Activated T-helper 1 cell treated with anti-CD3 and anti-CD28 coated beads, Interleukin-12 subunit alpha, Interleukin-12 subunit beta, Interleukin-2, Interleukin-4 antibody, amounts not matched to agents 30 ng/mL and 10 ng/mL and 1 ng/mL, durations not matched to agents 14 hours and 24 hours and 36 hours (primary cell): ENCODE measurements at regions not wholly inside any gene's neighbourhood (a gene's known extent, or its start where the extent isn't known, plus 50 kb on each side); places are given as distances from the start of the nearest gene placed in this dataset.

Experiments
- DNase-seq: peaks from one replicate; pipeline ENCODE4 v3.0.0; 2021; ENCODE audit warnings: low spot score
- H3K27ac Mint-ChIP-seq: one replicate; pipeline ENCODE4 v1.8.0; 2021; ENCODE audit warnings: mild to moderate bottlenecking, mixed read lengths
- H3K27me3 Mint-ChIP-seq: one replicate; pipeline ENCODE4 v1.8.0; 2022; ENCODE audit warnings: mild to moderate bottlenecking, moderate library complexity, mixed read lengths; ENCODE audit not compliant: insufficient read depth
- H3K36me3 Mint-ChIP-seq: one replicate; pipeline ENCODE4 v1.8.0; 2021; ENCODE audit warnings: low read depth, mixed read lengths
- H3K4me1 Mint-ChIP-seq: one replicate; pipeline ENCODE4 v1.8.0; 2021; ENCODE audit warnings: low read depth, mixed read lengths
- H3K4me3 Mint-ChIP-seq: one replicate; pipeline ENCODE4 v1.8.0; 2021; ENCODE audit warnings: mild to moderate bottlenecking, moderate library complexity, mixed read lengths
- H3K9me3 Mint-ChIP-seq: one replicate; pipeline ENCODE4 v1.8.0; 2021; ENCODE audit warnings: mixed read lengths
- intact Hi-C: fragments of 100-400 bp; cut with micrococcal nuclease; formaldehyde crosslinking; loops from one replicate; pipeline ENCODE4 v1.15.1; 2024

GRCh38 chr21:28635541-28635940, 357.1 kb downstream of the LTN1 start:
- peaks cover 6% of the 10 kb centered on the region for H3K9me3 Mint-ChIP-seq
- no peak overlapping the region for H3K4me3 Mint-ChIP-seq
- intact Hi-C loops: loop anchor here (5.0 kb wide), 1 partner anchor 102 kb away; no protein-coding TSS in a partner anchor
- peaks cover 7% of the 10 kb centered on the region for H3K36me3 Mint-ChIP-seq
- H3K4me1 Mint-ChIP-seq: peaks cover 14% of the 10 kb centered on the region
- H3K27me3 Mint-ChIP-seq: no peaks in the 10 kb centered on the region
- no peak for DNase-seq
- H3K27ac Mint-ChIP-seq: no peak overlapping the region

- no peaks in the 10 kb centered on the region for H3K27me3 Mint-ChIP-seq
- DNase-seq: no peak
- no peak overlapping the region for H3K4me3 Mint-ChIP-seq
- H3K4me1 Mint-ChIP-seq: peaks cover 14% of the 10 kb centered on the region
- H3K27ac Mint-ChIP-seq: no peak overlapping the region
- peaks cover 6% of the 10 kb centered on the region for H3K36me3 Mint-ChIP-seq
- intact Hi-C loops: no loop called here
- H3K9me3 Mint-ChIP-seq: no peaks in the 10 kb centered on the region
These were observed 358.7 kb downstream of the LTN1 start for GRCh38 chr21:28633839-28634555.

GRCh38 chr21:28632755-28633408, 359.8 kb downstream of the LTN1 start:
- H3K36me3 Mint-ChIP-seq: no peaks in the 10 kb centered on the region
- no peaks in the 10 kb centered on the region for H3K27me3 Mint-ChIP-seq
- H3K4me1 Mint-ChIP-seq: peaks cover 15% of the 10 kb centered on the region
- intact Hi-C loops: no loop called here
- no peak overlapping the region for H3K4me3 Mint-ChIP-seq
- no peak for DNase-seq
- no peak overlapping the region for H3K27ac Mint-ChIP-seq
- H3K9me3 Mint-ChIP-seq: no peaks in the 10 kb centered on the region

GRCh38 chr21:28627691-28628090, 365.0 kb downstream of the LTN1 start:
- DNase-seq: no peak
- Mint-ChIP-seq H3K27me3 (no peaks in the 10 kb centered on the region), H3K4me1 (peaks cover 7% of the 10 kb centered on the region), H3K27ac (no peak overlapping the region), H3K4me3 (no peak overlapping the region), H3K9me3 (peaks cover 10% of the 10 kb centered on the region), H3K36me3 (peaks cover 15% of the 10 kb centered on the region)
- intact Hi-C loops: no loop called here

GRCh38 chr21:28627261-28627660, 365.4 kb downstream of the LTN1 start:
- H3K36me3 Mint-ChIP-seq: peaks cover 15% of the 10 kb centered on the region
- no peaks in the 10 kb centered on the region for H3K27me3 Mint-ChIP-seq
- H3K27ac Mint-ChIP-seq: no peak overlapping the region
- intact Hi-C loops: no loop called here
- H3K4me3 Mint-ChIP-seq: no peak overlapping the region
- H3K4me1 Mint-ChIP-seq: peaks cover 7% of the 10 kb centered on the region
- peaks cover 11% of the 10 kb centered on the region for H3K9me3 Mint-ChIP-seq
- no peak for DNase-seq

GRCh38 chr21:28624626-28625025, 368.1 kb downstream of the LTN1 start:
- peaks cover 7% of the 10 kb centered on the region for H3K4me1 Mint-ChIP-seq
- H3K27me3 Mint-ChIP-seq: no peaks in the 10 kb centered on the region
- no peak overlapping the region for H3K27ac Mint-ChIP-seq
- peaks cover 11% of the 10 kb centered on the region for H3K9me3 Mint-ChIP-seq
- intact Hi-C loops: no loop called here
- peaks cover 19% of the 10 kb centered on the region for H3K36me3 Mint-ChIP-seq
- DNase-seq: no peak
- H3K4me3 Mint-ChIP-seq: no peak overlapping the region

GRCh38 chr21:28617300-28617699, 375.4 kb downstream of the LTN1 start:
- Mint-ChIP-seq H3K9me3 (no peaks in the 10 kb centered on the region), H3K27ac (no peak overlapping the region), H3K27me3 (no peaks in the 10 kb centered on the region), H3K4me1 (no peaks in the 10 kb centered on the region), H3K36me3 (peaks cover 4% of the 10 kb centered on the region), H3K4me3 (no peak overlapping the region)
- intact Hi-C loops: no loop called here
- no peak for DNase-seq

GRCh38 chr21:28615276-28615675, 377.4 kb downstream of the LTN1 start:
- H3K4me3 Mint-ChIP-seq: no peak overlapping the region
- H3K9me3 Mint-ChIP-seq: peaks cover 9% of the 10 kb centered on the region
- DNase-seq: no peak
- no peaks in the 10 kb centered on the region for H3K4me1 Mint-ChIP-seq
- intact Hi-C loops: no loop called here
- no peaks in the 10 kb centered on the region for H3K36me3 Mint-ChIP-seq
- H3K27me3 Mint-ChIP-seq: no peaks in the 10 kb centered on the region
- H3K27ac Mint-ChIP-seq: no peak overlapping the region

GRCh38 chr21:28614791-28615190, 377.9 kb downstream of the LTN1 start:
- intact Hi-C loops: no loop called here

GRCh38 chr21:28608646-28609045, 384.0 kb downstream of the LTN1 start:
- Mint-ChIP-seq H3K9me3 (peaks cover 9% of the 10 kb centered on the region), H3K4me3 (no peak overlapping the region), H3K36me3 (peaks cover 7% of the 10 kb centered on the region), H3K27ac (no peak overlapping the region), H3K4me1 (peaks cover 11% of the 10 kb centered on the region), H3K27me3 (no peaks in the 10 kb centered on the region)
- DNase-seq: no peak
- intact Hi-C loops: no loop called here

More at GRCh38 chr21:28614791-28615190, 377.9 kb downstream of the LTN1 start:
- Mint-ChIP-seq H3K4me1 (no peaks in the 10 kb centered on the region), H3K4me3 (no peak overlapping the region), H3K27ac (no peak overlapping the region), H3K27me3 (no peaks in the 10 kb centered on the region), H3K36me3 (no peaks in the 10 kb centered on the region), H3K9me3 (peaks cover 9% of the 10 kb centered on the region)
- no peak for DNase-seq

GRCh38 chr21:28607545-28607944, 385.1 kb downstream of the LTN1 start:
- no peak for DNase-seq
- H3K9me3 Mint-ChIP-seq: peaks cover 15% of the 10 kb centered on the region
- peaks cover 11% of the 10 kb centered on the region for H3K4me1 Mint-ChIP-seq
- intact Hi-C loops: no loop called here
- no peak overlapping the region for H3K27ac Mint-ChIP-seq
- H3K27me3 Mint-ChIP-seq: no peaks in the 10 kb centered on the region
- H3K36me3 Mint-ChIP-seq: peaks cover 7% of the 10 kb centered on the region
- no peak overlapping the region for H3K4me3 Mint-ChIP-seq

- no peaks in the 10 kb centered on the region for H3K27me3 Mint-ChIP-seq
- intact Hi-C loops: no loop called here
- no peak for DNase-seq
- H3K36me3 Mint-ChIP-seq: peaks cover 12% of the 10 kb centered on the region
- peaks cover 11% of the 10 kb centered on the region for H3K4me1 Mint-ChIP-seq
- peaks cover 20% of the 10 kb centered on the region for H3K9me3 Mint-ChIP-seq
- no peak overlapping the region for H3K27ac Mint-ChIP-seq
- H3K4me3 Mint-ChIP-seq: no peak overlapping the region
These were observed 387.6 kb downstream of the LTN1 start for GRCh38 chr21:28604946-28605537.

GRCh38 chr21:28602546-28602945, 390.1 kb downstream of the LTN1 start:
- Mint-ChIP-seq H3K27ac (no peak overlapping the region), H3K4me1 (peaks cover 7% of the 10 kb centered on the region), H3K4me3 (no peak overlapping the region), H3K36me3 (peaks cover 9% of the 10 kb centered on the region), H3K27me3 (no peaks in the 10 kb centered on the region), H3K9me3 (peaks cover 30% of the 10 kb centered on the region)
- intact Hi-C loops: no loop called here
- DNase-seq: no peak
